Upper lobe of right lung (tissue), 1 donor: ENCODE measurements at regions not wholly inside any gene's neighbourhood (a gene's known extent, or its start where the extent isn't known, plus 50 kb on each side); places are given as distances from the start of the nearest gene placed in this dataset.
A peak's percentile ranks its signal among the peaks of the same experiment; 100 is the strongest.

Experiments used
- ATAC-seq: fragments of 200-7000 bp; cut with Tn5 transposase; one replicate; pipeline ENCODE4 v1.9.1; 2020; ENCODE audit warnings: mild to moderate bottlenecking, moderate library complexity
- DNase-seq: peaks from one replicate; pipeline ENCODE4 v3.0.0-alpha.2; 2020
- H3K27ac ChIP-seq: fragments of 200-600 bp; one replicate; pipeline ENCODE4 v1.8.0; 2022
- H3K27me3 ChIP-seq: fragments of 200-600 bp; one replicate; pipeline ENCODE4 v1.8.0; 2022; ENCODE audit warnings: mild to moderate bottlenecking
- H3K36me3 ChIP-seq: fragments of 200-600 bp; one replicate; pipeline ENCODE4 v1.8.0; 2022
- H3K4me1 ChIP-seq: fragments of 200-600 bp; one replicate; pipeline ENCODE4 v1.8.0; 2022
- H3K4me3 ChIP-seq: fragments of 200-600 bp; one replicate; pipeline ENCODE4 v1.8.0; 2022; ENCODE audit warnings: mild to moderate bottlenecking
- H3K9me3 ChIP-seq: fragments of 200-600 bp; one replicate; pipeline ENCODE4 v1.8.0; 2022
- CTCF ChIP-seq: fragments of 200-600 bp; IDR thresholded peaks from one replicate; pipeline ENCODE4 v1.8.0; 2022; ENCODE audit warnings: antibody characterized with exemption
- intact Hi-C: fragments of 100-400 bp; cut with DNase I; formaldehyde crosslinking; loops from one replicate; pipeline ENCODE4 v1.11.0; 2022
- donor health status: DM: no; HTN: yes; CAD: no; lungs with severe emphysema.

- Histone ChIP-seq H3K27me3 (peaks cover 4% of the 10 kb centered on the region), H3K9me3 (no peaks in the 10 kb centered on the region), H3K4me1 (no peaks in the 10 kb centered on the region), H3K36me3 (no peaks in the 10 kb centered on the region), H3K4me3 (no peak overlapping the region), H3K27ac (no peak overlapping the region)
- TF ChIP-seq CTCF: no peak
- intact Hi-C loops: no loop called here
- ATAC-seq: no peak
- no peak for DNase-seq
Measured at GRCh38 chr1:47585141-47585902, 147.5 kb downstream of the FOXD2 start.

- Histone ChIP-seq H3K36me3 (no peaks in the 10 kb centered on the region), H3K27me3 (peaks cover 11% of the 10 kb centered on the region), H3K4me3 (no peak overlapping the region), H3K4me1 (no peaks in the 10 kb centered on the region), H3K27ac (no peak overlapping the region), H3K9me3 (no peaks in the 10 kb centered on the region)
- intact Hi-C loops: no loop called here
- peak; percentile 41 for ATAC-seq
- TF ChIP-seq CTCF: no peak
- DNase-seq: no peak
Measured at GRCh38 chr1:47587891-47588582, 150.2 kb downstream of the FOXD2 start.

- Histone ChIP-seq H3K9me3 (no peaks in the 10 kb centered on the region), H3K4me1 (no peaks in the 10 kb centered on the region), H3K27ac (no peak overlapping the region), H3K27me3 (peaks cover 24% of the 10 kb centered on the region), H3K4me3 (no peak overlapping the region), H3K36me3 (no peaks in the 10 kb centered on the region)
- ATAC-seq: no peak
- no peak for TF ChIP-seq CTCF
- intact Hi-C loops: no loop called here
- DNase-seq: no peak
Measured at GRCh38 chr1:47590523-47591225, 152.8 kb downstream of the FOXD2 start.

GRCh38 chr1:47591801-47592200 is 154.0 kb downstream of the FOXD2 start:
- Histone ChIP-seq H3K36me3 (no peaks in the 10 kb centered on the region), H3K4me3 (no peak overlapping the region), H3K4me1 (no peaks in the 10 kb centered on the region), H3K27me3 (peaks cover 24% of the 10 kb centered on the region), H3K27ac (no peak overlapping the region), H3K9me3 (no peaks in the 10 kb centered on the region)
- TF ChIP-seq CTCF: no peak
- intact Hi-C loops: no loop called here
- ATAC-seq (no peak), DNase-seq (no peak)

GRCh38 chr1:47592296-47593012 is 154.6 kb downstream of the FOXD2 start:
- H3K27me3 ChIP-seq: peaks cover 24% of the 10 kb centered on the region
- TF ChIP-seq CTCF: no peak
- H3K36me3 ChIP-seq: no peaks in the 10 kb centered on the region
- ATAC-seq (no peak), DNase-seq (no peak)
- H3K4me1 ChIP-seq: no peaks in the 10 kb centered on the region
- intact Hi-C loops: no loop called here
- H3K4me3 ChIP-seq: no peak overlapping the region
- no peak overlapping the region for H3K27ac ChIP-seq
- H3K9me3 ChIP-seq: no peaks in the 10 kb centered on the region
